Nephron progenitor cell (in vitro differentiated cells): ENCODE measurements at regions not wholly inside any gene's neighbourhood (a gene's known extent, or its start where the extent isn't known, plus 50 kb on each side); places are given as distances from the start of the nearest gene placed in this dataset.

Experiments used
- DNase-seq: peaks from one replicate; pipeline ENCODE4 v3.0.0; 2021
- H3K27ac Mint-ChIP-seq: 2 replicates; pipeline ENCODE4 v1.8.0; 2021; ENCODE audit warnings: mild to moderate bottlenecking, moderate library complexity, mixed read lengths
- H3K27me3 Mint-ChIP-seq: 2 replicates; pipeline ENCODE4 v1.8.0; 2021; ENCODE audit warnings: mild to moderate bottlenecking, low read depth, mixed read lengths; ENCODE audit not compliant: poor library complexity
- H3K36me3 Mint-ChIP-seq: 2 replicates; pipeline ENCODE4 v1.8.0; 2021; ENCODE audit warnings: low read depth, mixed read lengths
- H3K4me1 Mint-ChIP-seq: 2 replicates; pipeline ENCODE4 v1.8.0; 2021; ENCODE audit warnings: mixed read lengths
- H3K4me3 Mint-ChIP-seq: 2 replicates; pipeline ENCODE4 v1.8.0; 2021; ENCODE audit warnings: mild to moderate bottlenecking, moderate library complexity, mixed read lengths
- H3K9me3 Mint-ChIP-seq: 2 replicates; pipeline ENCODE4 v1.8.0; 2021; ENCODE audit warnings: mild to moderate bottlenecking, moderate library complexity, mixed read lengths
- CTCF ChIP-seq: fragments of 200-600 bp; sonication (generic); IDR thresholded peaks from 2 replicates; pipeline ENCODE4 v1.5.0; 2021; ENCODE audit warnings: antibody characterized with exemption

GRCh38 chr10:55223352-55223751 lies 422.3 kb upstream of the PCDH15 start:
- no peaks in the 10 kb centered on the region for H3K9me3 Mint-ChIP-seq
- no peak overlapping the region for H3K27ac Mint-ChIP-seq
- no peak for DNase-seq
- no peaks in the 10 kb centered on the region for H3K27me3 Mint-ChIP-seq
- H3K4me3 Mint-ChIP-seq: no peak overlapping the region
- no peaks in the 10 kb centered on the region for H3K4me1 Mint-ChIP-seq
- no peak for TF ChIP-seq CTCF
- no peaks in the 10 kb centered on the region for H3K36me3 Mint-ChIP-seq

DNA sequence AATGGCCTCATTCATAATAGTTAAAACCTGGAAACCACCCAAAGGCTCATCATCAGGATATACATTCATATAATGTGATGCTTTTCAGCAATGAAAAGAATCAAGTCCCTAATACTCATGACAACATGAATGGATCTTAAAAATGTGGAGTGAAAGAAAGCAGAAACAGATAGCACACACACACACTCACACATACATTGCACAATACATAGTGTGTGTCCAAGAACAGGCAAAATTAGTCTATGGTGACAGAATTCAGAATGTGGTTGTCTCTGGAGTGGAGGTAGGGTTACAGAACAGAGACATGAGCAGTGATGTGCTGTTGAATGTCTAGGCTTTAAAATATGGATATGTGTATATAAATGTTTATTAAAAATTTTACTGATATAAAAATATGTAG lies 419.9 kb upstream of the PCDH15 start:
- Mint-ChIP-seq H3K36me3 (no peaks in the 10 kb centered on the region), H3K4me3 (no peak overlapping the region), H3K27ac (no peak overlapping the region)

GRCh38 chr10:55215699-55216098 lies 414.7 kb upstream of the PCDH15 start:
- Mint-ChIP-seq H3K4me1 (no peaks in the 10 kb centered on the region), H3K9me3 (no peaks in the 10 kb centered on the region), H3K27ac (no peak overlapping the region)

More for the DNA sequence above, 419.9 kb upstream of the PCDH15 start:
- no peak for DNase-seq
- Mint-ChIP-seq H3K9me3 (no peaks in the 10 kb centered on the region), H3K4me1 (no peaks in the 10 kb centered on the region), H3K27me3 (no peaks in the 10 kb centered on the region)
- no peak for TF ChIP-seq CTCF

GRCh38 chr10:55214608-55215007 lies 413.6 kb upstream of the PCDH15 start:
- Mint-ChIP-seq H3K4me3 (no peak overlapping the region), H3K9me3 (no peaks in the 10 kb centered on the region), H3K27ac (no peak overlapping the region), H3K4me1 (no peaks in the 10 kb centered on the region), H3K36me3 (no peaks in the 10 kb centered on the region), H3K27me3 (peaks cover 2% of the 10 kb centered on the region)
- TF ChIP-seq CTCF: no peak
- no peak for DNase-seq

More at GRCh38 chr10:55215699-55216098, 414.7 kb upstream of the PCDH15 start:
- Mint-ChIP-seq H3K27me3 (no peaks in the 10 kb centered on the region), H3K36me3 (no peaks in the 10 kb centered on the region), H3K4me3 (no peak overlapping the region)
- DNase-seq: no peak
- no peak for TF ChIP-seq CTCF

DNA sequence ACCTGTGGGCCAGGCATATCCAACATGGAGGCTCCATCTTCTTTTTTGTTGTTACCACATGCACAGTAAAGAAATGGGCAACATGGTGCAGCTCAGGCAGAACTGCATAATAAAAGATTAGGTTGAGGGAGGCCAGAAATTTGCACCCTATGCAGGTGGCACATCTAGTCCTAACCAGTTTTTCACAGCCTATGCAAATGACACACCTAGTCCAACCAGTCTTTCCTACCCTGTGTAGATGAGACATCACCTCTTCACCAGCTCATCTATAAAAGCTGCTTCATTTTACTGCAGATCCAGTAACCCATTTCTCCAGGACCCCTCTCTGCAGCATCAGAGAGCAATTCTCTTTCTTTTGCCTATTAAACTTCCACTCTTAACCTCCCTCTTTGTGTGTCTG lies 411.0 kb upstream of the PCDH15 start:
- DNase-seq: no peak
- Mint-ChIP-seq H3K27me3 (peaks cover 2% of the 10 kb centered on the region), H3K4me3 (no peak overlapping the region), H3K36me3 (no peaks in the 10 kb centered on the region), H3K9me3 (no peaks in the 10 kb centered on the region), H3K27ac (no peak overlapping the region), H3K4me1 (peaks cover 11% of the 10 kb centered on the region)
- no peak for TF ChIP-seq CTCF

DNA sequence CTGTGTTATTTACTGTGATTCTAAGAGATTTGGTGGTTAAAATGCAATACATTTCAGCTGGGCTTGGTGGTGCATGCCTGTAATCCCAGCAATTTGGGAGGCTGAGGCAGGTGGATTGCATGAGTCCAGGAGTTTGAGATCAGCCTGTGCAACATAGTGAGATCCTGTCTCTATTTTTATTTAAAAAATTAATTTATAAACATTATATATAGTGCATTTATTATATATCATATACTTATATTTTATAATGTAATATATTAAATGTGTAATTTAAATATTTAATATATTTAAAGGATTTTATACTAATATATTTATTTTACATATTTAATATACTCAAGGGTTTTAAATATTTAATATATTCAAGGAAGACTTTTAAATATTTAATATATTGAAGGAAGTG lies 402.8 kb upstream of the PCDH15 start:
- no peaks in the 10 kb centered on the region for H3K9me3 Mint-ChIP-seq
- peaks cover 10% of the 10 kb centered on the region for H3K4me1 Mint-ChIP-seq
- no peaks in the 10 kb centered on the region for H3K36me3 Mint-ChIP-seq
- H3K27me3 Mint-ChIP-seq: no peaks in the 10 kb centered on the region
- no peak overlapping the region for H3K4me3 Mint-ChIP-seq
- TF ChIP-seq CTCF: no peak
- H3K27ac Mint-ChIP-seq: no peak overlapping the region
- DNase-seq: no peak
